B cell (primary cell): ENCODE measurements at regions not wholly inside any gene's neighbourhood (a gene's known extent, or its start where the extent isn't known, plus 50 kb on each side); places are given as distances from the start of the nearest gene placed in this dataset.
"Not testable (repeated sequence)": the region's sequence is repeated elsewhere in the genome, so short reads cannot be mapped to it uniquely, and the experiment has no call there.

ENCODE experiments used
- ATAC-seq: fragments of 200-7000 bp; cut with Tn5 transposase; one replicate; pipeline ENCODE4 v1.10.0; 2021; ENCODE audit warnings: low read depth, mild to moderate bottlenecking, moderate number of reproducible peaks, moderate library complexity
- CTCF ChIA-PET: fragments of 350-600 bp; sonication (Branson Sonifier 250); formaldehyde crosslinking; loops from one replicate; lab custom pipeline; 2021; ENCODE audit warnings: antibody characterized with exemption, inconsistent platforms; lab: Charles Lee
- POLR2A ChIA-PET: fragments of 350-600 bp; sonication (Branson Sonifier 250); formaldehyde crosslinking; loops from one replicate; lab custom pipeline; 2021; ENCODE audit warnings: antibody characterized with exemption; lab: Charles Lee
- DNase-seq: peaks from one replicate; pipeline ENCODE4 v3.0.0; 2013
- H2AFZ ChIP-seq: 2 replicates; pipeline ENCODE4 v1.6.1; 2012; ENCODE audit warnings: mild to moderate bottlenecking, low read depth, low read length; ENCODE audit not compliant: insufficient read depth, poor library complexity, severe bottlenecking
- H3K27ac ChIP-seq, 2 donors: 1 replicate in 1 of 2; 2 replicates in 1 of 2; pipeline ENCODE4 v1.5.1; 2012 to 2013; ENCODE audit warnings: low read length in 2 of 2, mild to moderate bottlenecking in 2 of 2, moderate library complexity in 1 of 2
- H3K27me3 ChIP-seq, 4 experiments: fragments of 200-600 bp in 1 of 4; sonication (generic) in 1 of 4; replicated peaks in 1 of 4; 1 replicate in 2 of 4; 2 replicates in 2 of 4; pipeline versions ENCODE4 v1.6.1 to v1.7.0; 2013 to 2016; ENCODE audit warnings: low read length in 3 of 4, mild to moderate bottlenecking in 2 of 4, mixed read lengths in 1 of 4, moderate library complexity in 1 of 4; ENCODE audit not compliant: insufficient read depth in 4 of 4, control insufficient read depth in 3 of 4; ENCODE audit errors: control extremely low read depth in 1 of 4
- H3K36me3 ChIP-seq, 2 experiments: replicated peaks in 1 of 2; 1 replicate in 1 of 2; 2 replicates in 1 of 2; pipeline versions ENCODE4 v1.6.1 to v1.7.1; 2013; ENCODE audit warnings: low read length in 1 of 2; ENCODE audit not compliant: insufficient read depth in 2 of 2, control insufficient read depth in 1 of 2; ENCODE audit errors: control extremely low read depth in 1 of 2, extremely low read depth in 1 of 2
- H3K4me1 ChIP-seq, 2 donors: fragments of 200-600 bp in 1 of 2; sonication (generic) in 1 of 2; 1 replicate in 1 of 2; 2 replicates in 1 of 2; pipeline versions ENCODE4 v1.5.1 to v1.6.1; 2013 to 2017; ENCODE audit warnings: low read length in 2 of 2; ENCODE audit not compliant: control insufficient read depth in 2 of 2, insufficient read depth in 2 of 2
- H3K4me2 ChIP-seq: replicated peaks from 2 replicates; pipeline ENCODE3; 2012; ENCODE audit warnings: mild to moderate bottlenecking, low read depth, low read length; ENCODE audit not compliant: poor library complexity, severe bottlenecking
- H3K4me3 ChIP-seq, 5 experiments: fragments of 200-600 bp in 1 of 5; sonication (generic) in 1 of 5; 1 replicate in 3 of 5; 2 replicates in 2 of 5; pipeline versions ENCODE4 v1.5.1 to v1.7.0; 2011 to 2016; ENCODE audit warnings: low read length in 4 of 5, mild to moderate bottlenecking in 4 of 5, low read depth in 2 of 5, control low read depth in 1 of 5, moderate library complexity in 1 of 5; ENCODE audit not compliant: insufficient read depth in 1 of 5; ENCODE audit errors: control extremely low read depth in 1 of 5, extremely low read depth in 1 of 5
- H3K79me2 ChIP-seq: fragments of 200-600 bp; sonication (generic); one replicate; pipeline ENCODE4 v1.6.0; 2016; ENCODE audit warnings: low read length; ENCODE audit not compliant: control insufficient read depth, insufficient read depth
- H3K9ac ChIP-seq: fragments of 200-600 bp; sonication (generic); 2 replicates; pipeline ENCODE4 v1.6.1; 2017; ENCODE audit warnings: mild to moderate bottlenecking, low read length, moderate library complexity
- H3K9me3 ChIP-seq, 3 donors: one replicate each; pipeline versions ENCODE4 v1.6.1 to v1.7.1; 2013; ENCODE audit warnings: low read length in 2 of 3; ENCODE audit not compliant: control insufficient read depth in 2 of 3, insufficient read depth in 1 of 3; ENCODE audit errors: control extremely low read depth in 1 of 3
- H4K20me1 ChIP-seq: 2 replicates; pipeline ENCODE4 v1.6.0; 2012; ENCODE audit warnings: mild to moderate bottlenecking, low read length; ENCODE audit not compliant: insufficient read depth, control insufficient read depth, poor library complexity, severe bottlenecking
- H3K27ac Mint-ChIP-seq: one replicate; pipeline ENCODE4 v1.8.0; 2021; ENCODE audit warnings: mixed read lengths
- H3K27me3 Mint-ChIP-seq: one replicate; pipeline ENCODE4 v1.8.0; 2021; ENCODE audit warnings: mixed read lengths
- H3K4me1 Mint-ChIP-seq: one replicate; pipeline ENCODE4 v1.8.0; 2021; ENCODE audit warnings: mixed read lengths
- H3K4me3 Mint-ChIP-seq: one replicate; pipeline ENCODE4 v1.8.0; 2021; ENCODE audit warnings: mixed read lengths
- H3K9me3 Mint-ChIP-seq: one replicate; pipeline ENCODE4 v1.8.0; 2022; ENCODE audit warnings: mixed read lengths; ENCODE audit not compliant: insufficient read depth
- CTCF ChIP-seq: fragments of 200-600 bp; IDR thresholded peaks from one replicate; pipeline ENCODE4 v1.8.0; 2022; ENCODE audit warnings: antibody characterized with exemption, mild to moderate bottlenecking
- EZH2 ChIP-seq: IDR thresholded peaks from 2 replicates; pipeline ENCODE4 v1.6.1; 2012; ENCODE audit warnings: borderline replicate concordance, low read depth, mild to moderate bottlenecking, moderate library complexity, low read length; ENCODE audit not compliant: insufficient read depth, poor library complexity, severe bottlenecking
- WGBS: methylation state at CpG from one replicate; pipeline ENCODE4 v1.1.5; 2013; ENCODE audit warnings: missing lambda C conversion rate; ENCODE audit not compliant: insufficient coverage; 5-methylcytosine and 5-hydroxymethylcytosine counted together
- intact Hi-C: fragments of 100-400 bp; cut with micrococcal nuclease; formaldehyde crosslinking; loops from one replicate; pipeline ENCODE4 v1.10.0; 2022

DNA sequence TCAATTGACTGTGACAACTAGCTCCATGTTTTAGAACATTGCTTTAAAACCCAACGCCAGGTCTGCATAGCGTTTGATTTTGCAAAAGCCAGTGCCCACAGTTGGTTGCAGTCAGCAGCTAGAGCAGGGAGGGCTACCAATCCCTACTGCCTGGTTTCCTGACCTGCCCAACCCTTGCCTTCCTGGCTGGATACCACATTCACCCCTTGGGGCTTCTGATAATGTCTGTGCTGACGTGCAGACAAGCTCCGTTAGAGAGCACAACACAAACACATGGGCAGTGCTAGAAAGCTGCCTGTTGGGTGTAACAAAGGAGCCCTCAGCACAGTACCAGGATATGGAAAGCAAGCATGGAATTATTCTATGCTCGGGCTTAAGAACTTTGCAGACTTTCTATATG lies 71.4 kb upstream of the THSD7B start:
- no peaks in the 10 kb centered on the region for H3K79me2 ChIP-seq
- Mint-ChIP-seq H3K27me3 (no peaks in the 10 kb centered on the region), H3K27ac (no peak overlapping the region), H3K4me3 (no peak overlapping the region), H3K4me1 (no peaks in the 10 kb centered on the region), H3K9me3 (peaks cover 3% of the 10 kb centered on the region)
- no peak for DNase-seq
- no peaks in the 10 kb centered on the region for H3K36me3 ChIP-seq
- no peak overlapping the region for H3K4me3 ChIP-seq
- CTCF ChIA-PET, result no interaction called here
- TF ChIP-seq EZH2, result no peak
- no peak for TF ChIP-seq CTCF
- H3K9ac ChIP-seq, result no peak overlapping the region
- no peak overlapping the region for H2AFZ ChIP-seq
- ATAC-seq, result no peak
- 40% methylated on average over 5 of the region's 5 CpGs for WGBS
- no peaks in the 10 kb centered on the region for H3K9me3 ChIP-seq
- intact Hi-C loops, result no loop called here
- no peaks in the 10 kb centered on the region for H3K27me3 ChIP-seq
- POLR2A ChIA-PET, result no interaction called here
- H3K4me2 ChIP-seq, result no peak overlapping the region
- no peaks in the 10 kb centered on the region for H4K20me1 ChIP-seq
- no peak overlapping the region for H3K27ac ChIP-seq
- no peaks in the 10 kb centered on the region for H3K4me1 ChIP-seq

GRCh38 chr2:136680079-136680478 lies 85.3 kb upstream of the THSD7B start:
- H3K79me2 ChIP-seq, intact Hi-C loops, H3K4me3 ChIP-seq, H3K27ac Mint-ChIP-seq, H4K20me1 ChIP-seq, H3K9me3 Mint-ChIP-seq, H2AFZ ChIP-seq, CTCF ChIA-PET, H3K36me3 ChIP-seq, H3K4me1 Mint-ChIP-seq, POLR2A ChIA-PET, H3K27ac ChIP-seq, H3K9me3 ChIP-seq, H3K4me3 Mint-ChIP-seq, H3K9ac ChIP-seq, DNase-seq, H3K4me1 ChIP-seq, H3K27me3 ChIP-seq, ATAC-seq, H3K4me2 ChIP-seq: not testable (repeated sequence)
- peaks cover 19% of the 10 kb centered on the region for H3K27me3 Mint-ChIP-seq
- no CpG with 5 or more reads among the region's 1 CpG for WGBS
